Neural cell (in vitro differentiated cells): ENCODE measurements at regions not wholly inside any gene's neighbourhood (a gene's known extent, or its start where the extent isn't known, plus 50 kb on each side); places are given as distances from the start of the nearest gene placed in this dataset.
"Not testable (repeated sequence)": the region's sequence is repeated elsewhere in the genome, so short reads cannot be mapped to it uniquely, and the experiment has no call there.

Experiments used
- CTCF ChIP-seq: fragments of 450-650 bp; IDR thresholded peaks from 2 replicates; pipeline ENCODE4 v1.5.1; 2014; ENCODE audit warnings: antibody characterized with exemption, mild to moderate bottlenecking, moderate library complexity; ENCODE audit not compliant: poor library complexity, severe bottlenecking
- EZH2 ChIP-seq: fragments of 200-600, 300-800 bp; shearing (Covaris generic), sonication (generic); IDR thresholded peaks from 2 replicates; pipeline ENCODE4 v1.6.1; 2014; ENCODE audit warnings: antibody characterized with exemption, low read length, borderline replicate concordance, mild to moderate bottlenecking; ENCODE audit not compliant: insufficient read depth, poor library complexity, severe bottlenecking
- POLR2AphosphoS5 ChIP-seq: IDR thresholded peaks from 2 replicates; pipeline ENCODE4 v1.6.1; 2012
- RAD21 ChIP-seq: fragments of 450-650 bp; conservative IDR thresholded peaks from 2 replicates; pipeline ENCODE4 v1.6.1; 2014; ENCODE audit warnings: antibody characterized with exemption, mild to moderate bottlenecking, moderate library complexity
- REST ChIP-seq: IDR thresholded peaks from 2 replicates; pipeline ENCODE4 v1.6.1; 2012; ENCODE audit warnings: borderline replicate concordance
- SMC3 ChIP-seq: fragments of 450-650 bp; conservative IDR thresholded peaks from 2 replicates; pipeline ENCODE4 v1.6.1; 2014; ENCODE audit warnings: antibody characterized with exemption, mild to moderate bottlenecking, moderate library complexity; ENCODE audit not compliant: poor library complexity
- TAF1 ChIP-seq: IDR thresholded peaks from 2 replicates; pipeline ENCODE4 v1.6.1; 2012; ENCODE audit warnings: low read depth

- TF ChIP-seq CTCF, SMC3, EZH2, POLR2AphosphoS5, REST, RAD21, TAF1: not testable (repeated sequence)
These were observed 158.8 kb downstream of the KBTBD2 start for GRCh38 chr7:32732767-32733166.
